Activated CD4-positive, alpha-beta T cell treated with anti-CD3 and anti-CD28 coated beads for 1 hour (primary cell): ENCODE measurements at regions not wholly inside any gene's neighbourhood (a gene's known extent, or its start where the extent isn't known, plus 50 kb on each side); places are given as distances from the start of the nearest gene placed in this dataset.

Experiments
- DNase-seq: peaks from one replicate; pipeline ENCODE4 v3.0.0-alpha.2; 2020

GRCh38 chr7:93015101-93015778 lies 102.5 kb downstream of the SAMD9 start:
- DNase-seq, result no peak

DNA sequence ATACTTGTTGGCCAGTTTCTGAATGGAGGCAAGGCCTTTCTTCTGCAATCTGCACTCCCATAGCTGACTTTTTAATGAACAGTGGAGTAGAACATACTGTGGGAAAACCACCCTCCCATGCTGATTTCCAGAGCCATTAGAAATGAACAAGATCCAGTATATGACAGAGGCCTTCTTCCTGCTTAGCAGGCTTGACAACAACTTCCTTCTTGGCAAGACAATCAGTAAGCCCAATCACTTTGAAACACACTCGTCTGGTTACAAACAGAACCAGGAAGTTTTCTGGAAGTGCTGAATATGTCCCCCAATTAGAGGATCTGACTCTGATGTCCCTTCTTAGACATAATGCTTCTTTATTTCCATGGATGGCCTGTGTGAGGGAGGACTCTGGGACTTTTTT lies 103.4 kb downstream of the SAMD9 start:
- no peak for DNase-seq

DNA sequence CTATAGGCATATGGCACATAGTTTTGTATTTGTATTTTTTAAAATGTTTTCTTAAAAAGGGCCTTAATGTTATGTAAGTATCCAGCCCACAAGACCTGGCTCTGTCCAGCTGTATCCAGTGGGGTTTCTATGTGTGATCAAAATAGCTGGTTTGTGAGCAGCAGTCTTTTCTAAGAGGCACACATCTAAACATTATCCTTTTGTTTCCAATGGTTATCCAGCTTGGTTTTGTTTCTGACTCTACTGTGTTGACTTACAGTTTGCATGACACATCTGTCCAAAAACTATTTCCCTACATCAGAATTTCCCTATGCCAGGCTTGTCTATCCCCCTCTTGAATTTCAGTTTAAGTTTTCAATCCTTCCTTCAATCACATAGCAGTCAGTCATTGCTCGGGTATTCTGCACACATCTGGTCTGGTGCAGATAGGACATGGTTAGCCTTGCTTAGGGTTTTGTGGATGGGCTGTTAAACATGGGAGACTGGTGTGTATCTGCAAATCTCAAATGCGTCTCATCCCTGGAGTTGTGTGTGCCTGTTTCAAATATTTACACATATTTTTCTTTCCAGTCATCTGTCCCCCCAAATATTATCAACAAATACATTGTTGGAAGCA lies 104.2 kb downstream of the SAMD9 start:
- no peak for DNase-seq

- no peak for DNase-seq
These were observed 106.2 kb downstream of the SAMD9 start for GRCh38 chr7:93011351-93012294.

- no peak for DNase-seq
These were observed 108.9 kb downstream of the SAMD9 start for GRCh38 chr7:93008833-93009232.

DNA sequence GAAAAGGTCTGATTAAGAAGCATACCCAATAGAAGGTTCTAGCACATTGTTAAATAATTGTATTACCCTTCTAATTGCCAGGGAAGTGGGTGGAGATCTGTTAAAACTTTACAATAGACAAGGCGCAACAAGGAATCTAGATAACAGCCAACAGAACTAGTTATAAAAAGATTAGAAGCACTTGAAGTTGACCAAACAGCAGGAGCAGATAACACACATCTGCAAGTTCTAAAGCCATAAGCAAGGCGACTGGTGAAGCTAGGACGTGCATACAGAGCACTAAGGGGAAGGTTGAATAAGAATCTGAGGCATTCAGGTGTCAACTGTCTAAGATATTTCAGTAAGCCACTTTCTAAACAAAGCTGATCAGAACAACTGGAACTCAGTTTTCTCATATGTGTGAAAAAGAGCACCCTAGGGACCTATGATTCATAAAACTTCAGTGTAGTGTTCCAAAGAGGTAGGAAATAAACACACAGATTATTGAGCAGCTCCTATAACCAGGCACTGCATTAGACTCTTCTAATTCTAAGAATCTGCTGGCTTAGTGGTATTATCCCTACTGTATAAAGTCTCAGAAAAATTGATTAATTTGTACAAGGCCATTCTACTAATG lies 111.2 kb downstream of the SAMD9 start:
- DNase-seq, result no peak

- no peak for DNase-seq
These were observed 112.9 kb downstream of the SAMD9 start for GRCh38 chr7:93004906-93005305.

DNA sequence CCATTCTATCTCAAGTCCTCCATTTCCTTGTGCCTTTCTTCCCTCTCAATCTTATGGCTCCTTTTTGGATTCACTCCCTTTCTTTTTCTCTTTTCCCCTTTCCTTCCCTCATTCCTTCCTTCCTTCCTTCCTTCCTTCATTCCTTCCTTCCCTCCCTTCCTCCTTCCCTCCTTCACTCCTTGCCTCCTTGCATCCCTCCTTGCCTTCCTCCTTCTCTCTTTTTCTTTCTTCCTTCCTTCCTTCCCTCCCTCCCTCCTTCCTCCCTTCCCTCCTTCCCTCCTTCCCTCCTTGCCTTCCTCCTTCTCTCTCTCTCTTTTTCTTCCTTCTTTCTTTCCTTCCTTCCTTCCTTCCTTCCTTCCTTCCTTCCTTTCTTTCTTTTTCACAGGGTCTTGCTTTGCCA lies 120.1 kb downstream of the SAMD9 start:
- no peak for DNase-seq

- no peak for DNase-seq
These were observed 120.6 kb downstream of the SAMD9 start for GRCh38 chr7:92997152-92997551.

DNA sequence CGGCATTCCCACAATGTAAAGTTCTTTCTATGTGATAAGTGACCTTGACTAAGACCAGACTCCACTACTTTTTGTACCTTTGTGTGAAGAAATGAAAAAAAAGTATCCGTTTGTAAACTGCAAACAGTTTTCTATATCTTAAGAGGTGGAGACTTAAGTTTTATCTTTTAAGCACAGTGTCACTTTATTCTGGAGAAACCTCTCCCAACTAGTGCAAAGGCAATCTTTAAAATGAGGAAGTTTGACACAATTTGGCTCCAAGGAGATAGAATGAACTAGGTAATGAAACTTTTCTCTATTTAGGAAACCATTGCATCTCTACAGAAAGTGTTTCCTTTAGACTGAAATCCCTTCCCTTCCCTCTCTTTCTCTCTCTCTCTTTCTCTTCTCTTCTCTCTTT lies 122.9 kb downstream of the SAMD9 start:
- no peak for DNase-seq

DNA sequence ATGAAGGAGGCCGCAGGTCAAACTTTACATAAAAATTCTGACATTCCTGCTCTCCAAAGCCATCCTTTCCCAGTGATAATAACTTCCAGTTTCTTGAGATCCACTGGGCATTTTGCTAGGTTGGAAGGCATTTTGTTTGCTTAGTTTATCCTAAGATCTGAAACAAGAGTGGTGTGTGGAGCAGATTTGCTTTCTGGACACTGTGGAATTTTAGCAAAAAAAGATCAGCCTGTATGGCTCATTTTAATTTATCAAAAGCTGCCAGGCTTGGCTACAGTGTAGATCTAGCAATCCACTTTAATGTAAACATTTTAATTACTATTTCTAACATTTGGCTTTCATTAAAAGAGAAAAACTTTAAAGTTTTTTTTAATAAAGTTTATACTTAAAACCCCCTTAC lies 124.8 kb downstream of the SAMD9 start:
- no peak for DNase-seq

DNA sequence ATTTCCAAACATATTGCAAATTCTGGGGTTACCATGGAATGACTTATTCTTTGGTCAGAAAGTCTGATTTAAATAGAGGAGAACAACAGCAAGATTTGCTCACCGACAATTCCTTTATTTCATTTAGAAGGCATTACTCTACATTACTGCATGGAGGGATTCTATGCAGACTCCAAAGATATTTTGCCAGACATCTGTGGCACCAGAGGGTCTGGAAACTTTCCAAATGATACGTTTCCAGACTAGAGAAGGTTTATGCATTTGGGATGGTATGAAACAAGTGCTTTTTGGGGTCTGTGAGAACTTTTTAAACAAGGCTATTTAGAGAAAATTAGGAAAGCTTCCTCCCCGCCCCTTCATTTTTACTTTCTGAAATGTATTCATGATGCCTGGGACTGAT lies 125.3 kb downstream of the SAMD9 start:
- DNase-seq, result no peak

- no peak for DNase-seq
These were observed 126.6 kb downstream of the SAMD9 start for GRCh38 chr7:92991190-92991589.

DNA sequence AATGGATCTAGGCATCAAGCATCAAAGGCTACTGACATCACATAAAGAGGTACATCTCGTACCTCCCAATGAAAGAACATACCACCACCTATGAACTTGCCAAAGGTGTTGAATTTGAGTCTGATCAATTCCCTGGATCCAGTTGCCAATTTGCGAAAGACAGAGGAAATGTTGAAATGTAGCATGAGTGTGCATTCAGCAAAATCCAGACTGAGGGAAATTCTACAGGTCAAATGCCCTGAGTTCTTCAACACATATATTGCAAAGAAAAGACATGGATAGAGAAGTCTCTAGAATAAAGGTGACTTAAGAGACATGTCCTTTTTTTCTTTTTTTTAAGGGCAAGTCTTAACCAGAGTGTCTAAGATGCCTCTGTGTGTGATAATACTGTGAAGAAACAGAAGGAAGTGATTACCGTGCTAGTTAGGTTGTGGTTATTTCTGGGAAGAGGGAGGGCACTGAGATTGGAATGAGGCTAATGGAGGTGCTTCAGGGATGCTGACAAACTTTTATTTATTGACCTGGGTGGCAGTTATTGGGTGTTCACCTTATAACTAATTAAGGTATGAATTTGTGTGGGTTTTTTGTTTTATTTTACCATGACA lies 128.7 kb downstream of the SAMD9 start:
- no peak for DNase-seq

- no peak for DNase-seq
These were observed 129.7 kb downstream of the SAMD9 start for GRCh38 chr7:92988051-92988450.

DNA sequence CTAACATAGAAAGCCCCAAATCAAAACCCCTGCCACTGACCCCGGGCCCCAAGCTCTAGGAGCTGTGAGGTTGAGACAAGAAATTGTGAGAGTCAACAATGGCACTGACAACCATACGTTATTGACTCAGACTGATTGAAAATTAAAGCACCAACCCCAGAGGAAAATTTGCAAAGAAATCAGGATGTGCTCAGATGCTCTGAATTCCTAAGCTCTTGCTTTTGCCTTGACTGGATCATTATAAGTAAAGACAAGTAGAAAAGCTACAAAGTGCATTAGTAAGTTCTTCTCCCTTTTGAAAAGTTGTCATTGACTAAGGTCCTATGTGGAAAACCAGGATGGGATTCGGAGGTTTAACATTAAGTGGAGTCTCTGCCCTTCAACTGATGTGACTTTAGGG lies 130.2 kb downstream of the SAMD9 start:
- DNase-seq, result no peak

DNA sequence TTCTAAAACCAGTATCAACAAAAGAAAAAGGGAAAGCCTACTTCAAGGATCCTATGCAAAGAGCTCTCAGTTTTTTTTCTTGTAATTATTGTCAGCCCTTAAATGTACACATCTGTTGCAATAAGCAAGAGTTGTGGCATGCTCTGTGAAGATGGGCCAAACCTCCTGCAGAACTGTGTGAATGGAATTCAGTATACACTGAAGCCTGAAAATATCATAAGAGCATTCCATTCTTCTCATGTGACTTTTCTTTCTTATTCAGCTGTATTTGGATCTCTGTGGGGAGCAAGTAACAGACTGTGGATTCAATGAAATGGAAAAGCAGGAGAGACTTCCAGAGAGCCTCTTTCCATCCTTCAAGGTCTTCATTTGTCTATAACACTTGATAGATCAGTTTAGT lies 130.7 kb downstream of the SAMD9 start:
- DNase-seq, result no peak

DNA sequence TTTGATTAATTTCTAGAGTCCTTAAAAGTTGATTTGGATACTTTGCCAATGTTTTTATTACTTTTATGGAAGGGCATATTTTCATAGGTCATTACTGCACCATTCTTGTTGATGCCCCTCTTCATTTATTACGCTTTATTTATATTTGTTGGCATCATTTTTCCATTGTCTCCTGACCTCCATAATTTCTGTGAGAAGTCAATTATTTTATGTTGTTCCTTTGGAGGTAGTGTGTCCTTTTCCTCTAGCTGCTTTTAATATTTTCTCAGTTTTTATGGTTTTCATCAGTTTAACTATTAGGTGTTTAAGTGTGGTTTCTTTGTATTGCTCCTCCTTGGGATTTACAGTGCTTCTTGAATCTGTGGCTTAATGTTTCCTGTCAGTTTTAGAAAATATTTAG lies 134.9 kb downstream of the SAMD9 start:
- DNase-seq, result no peak

- no peak for DNase-seq
These were observed 140.6 kb upstream of the CDK6 start for GRCh38 chr7:92976931-92977330.

DNA sequence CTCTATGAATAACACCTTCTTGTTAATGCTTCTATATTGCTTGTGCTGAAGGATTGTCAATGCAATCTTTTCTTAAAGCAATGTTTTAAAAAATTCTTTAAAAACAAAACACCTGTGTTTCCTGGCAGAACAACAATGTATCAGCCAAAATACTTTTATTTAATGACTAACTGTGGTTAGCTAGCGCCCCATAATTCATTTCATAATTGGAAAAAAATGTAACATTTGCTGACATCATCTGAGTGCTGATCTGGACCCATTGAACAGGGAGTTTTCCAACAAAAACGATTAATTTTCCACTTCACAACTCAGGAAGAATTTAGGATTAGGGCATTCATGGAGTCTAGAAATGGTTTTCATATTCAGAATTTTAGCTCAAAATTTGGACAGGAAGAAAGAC lies 137.6 kb upstream of the CDK6 start:
- no peak for DNase-seq

GRCh38 chr7:92973293-92973731 lies 136.9 kb upstream of the CDK6 start:
- DNase-seq, result no peak

DNA sequence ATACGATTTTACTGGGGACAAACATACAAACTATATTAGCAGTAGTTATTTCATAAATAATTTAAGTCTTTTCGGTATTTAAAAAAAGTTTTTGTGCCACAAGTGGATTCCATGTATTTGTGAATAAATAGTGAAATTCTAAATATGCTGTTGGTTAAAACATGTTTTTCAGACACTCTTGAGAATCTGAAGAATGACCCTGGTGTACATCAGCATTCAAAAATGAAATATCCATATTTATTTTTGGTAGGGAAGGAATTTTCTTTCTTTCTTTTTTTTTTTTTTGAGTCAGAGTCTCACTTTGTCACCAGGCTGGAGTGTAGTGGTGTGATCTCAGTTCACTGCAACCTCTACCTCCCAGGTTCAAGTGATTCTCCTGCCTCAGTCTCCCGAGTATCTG lies 136.1 kb upstream of the CDK6 start:
- DNase-seq, result no peak

- no peak for DNase-seq
These were observed 132.7 kb upstream of the CDK6 start for GRCh38 chr7:92969061-92969460.
